HepG2 (cell line): ENCODE measurements at regions not wholly inside any gene's neighbourhood (a gene's known extent, or its start where the extent isn't known, plus 50 kb on each side); places are given as distances from the start of the nearest gene placed in this dataset.

Experiments used
- DNMT1 ChIP-seq: sonication (generic); formaldehyde crosslinking; IDR thresholded peaks from 2 replicates; pipeline ENCODE4 v1.5.1; 2020; ENCODE audit warnings: mild to moderate bottlenecking, missing genetic modification reagents
- ELF1 ChIP-seq: sonication (generic); formaldehyde crosslinking; IDR thresholded peaks from 2 replicates; pipeline ENCODE4 v1.4.0; 2020; ENCODE audit warnings: missing genetic modification reagents
- POLR2A ChIP-seq, 2 experiments: IDR thresholded peaks; 2 replicates each; pipeline ENCODE4 v1.6.1; 2011; ENCODE audit warnings: low read depth in 2 of 2, low read length in 2 of 2, mild to moderate bottlenecking in 1 of 2, moderate library complexity in 1 of 2; ENCODE audit not compliant: insufficient read depth in 1 of 2
- ZBTB1 ChIP-seq: sonication (generic); formaldehyde crosslinking; IDR thresholded peaks from 2 replicates; pipeline ENCODE4 v1.4.0; 2020; ENCODE audit warnings: missing genetic modification reagents, borderline replicate concordance
- ZNF20 ChIP-seq: sonication (generic); formaldehyde crosslinking; IDR thresholded peaks from 2 replicates; pipeline ENCODE4 v1.4.0; 2020; ENCODE audit warnings: mild to moderate bottlenecking, moderate library complexity, missing genetic modification reagents
- ZNF274 ChIP-seq: sonication (generic); formaldehyde crosslinking; IDR thresholded peaks from 2 replicates; pipeline ENCODE4 v1.5.1; 2020; ENCODE audit warnings: mild to moderate bottlenecking, missing genetic modification reagents
- TF ChIP-seq, protein P1 (sequence below): sonication (generic); formaldehyde crosslinking; IDR thresholded peaks from 2 replicates; pipeline ENCODE4 v1.4.0; 2020; ENCODE audit warnings: missing genetic modification reagents

DNA sequence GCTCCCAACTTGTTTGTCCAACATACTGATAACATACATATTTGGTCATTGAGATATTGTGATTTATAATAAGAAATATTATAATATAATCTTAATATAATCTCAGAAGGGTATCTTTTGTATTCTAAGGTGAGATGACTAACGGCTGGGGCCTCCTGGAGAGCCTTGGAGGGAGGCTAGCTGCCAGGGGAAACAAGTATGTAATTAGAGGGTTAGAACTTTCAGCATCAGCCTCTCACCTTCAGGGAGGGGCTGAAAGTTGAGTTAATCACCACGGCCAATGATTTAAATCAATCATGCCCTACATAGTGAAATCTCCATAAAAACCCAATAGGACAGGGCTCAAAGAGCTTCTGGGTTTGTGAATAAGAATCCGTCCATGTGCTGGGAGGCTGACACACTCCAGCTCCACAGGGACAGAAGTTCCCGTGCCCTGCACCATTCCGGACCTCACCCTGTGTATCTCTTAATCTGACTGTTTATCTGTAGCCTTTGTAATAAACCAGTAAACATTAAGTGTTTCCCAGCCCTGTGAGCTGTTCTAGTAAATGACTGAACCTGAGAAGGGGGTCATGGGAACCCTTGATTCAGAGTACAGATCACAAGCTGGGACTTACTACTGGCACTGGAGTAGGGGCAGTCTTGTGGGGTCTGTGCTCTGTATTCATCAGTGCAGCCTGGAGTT lies 86.3 kb upstream of the STEAP1B start:
- TF ChIP-seq DNMT1 (no peak), ZNF20 (CRISPR knock-in tag) (no peak), ZNF274 (CRISPR knock-in tag) (no peak), ELF1 (CRISPR knock-in tag) (no peak), ZBTB1 (no peak), POLR2A (IDR thresholded peaks at IDR 0.05; ENCODE audit: insufficient read depth in 1 of 2, low read depth in 2 of 2, low read length in 2 of 2) (no peak)
- TF ChIP-seq, protein P1, sequence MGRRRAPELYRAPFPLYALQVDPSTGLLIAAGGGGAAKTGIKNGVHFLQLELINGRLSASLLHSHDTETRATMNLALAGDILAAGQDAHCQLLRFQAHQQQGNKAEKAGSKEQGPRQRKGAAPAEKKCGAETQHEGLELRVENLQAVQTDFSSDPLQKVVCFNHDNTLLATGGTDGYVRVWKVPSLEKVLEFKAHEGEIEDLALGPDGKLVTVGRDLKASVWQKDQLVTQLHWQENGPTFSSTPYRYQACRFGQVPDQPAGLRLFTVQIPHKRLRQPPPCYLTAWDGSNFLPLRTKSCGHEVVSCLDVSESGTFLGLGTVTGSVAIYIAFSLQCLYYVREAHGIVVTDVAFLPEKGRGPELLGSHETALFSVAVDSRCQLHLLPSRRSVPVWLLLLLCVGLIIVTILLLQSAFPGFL (CRISPR knock-in tag): no peak
